ENCODE measurements at regions not wholly inside any gene's neighbourhood (a gene's known extent, or its start where the extent isn't known, plus 50 kb on each side); places are given as distances from the start of the nearest gene placed in this dataset.

GRCh38 chr5:61662670-61663069, 330.6 kb downstream of the ZSWIM6 start:
- H2BK5ac ChIP-seq (ENCODE audit: low read depth, low read length): no peak overlapping the region
- H3K9ac ChIP-seq (replicated peaks in 1 of 4; ENCODE audit: extremely low read depth in 1 of 4, low read depth in 3 of 4, low read length in 3 of 4): no peak overlapping the region
- H2BK20ac ChIP-seq (ENCODE audit: low read length): no peak overlapping the region
- H4K5ac ChIP-seq (ENCODE audit: insufficient read length, low read depth, low read length): no peak overlapping the region
- peaks cover 3 to 8% (median 5%) of the 10 kb centered on the region in 4 experiments for H3K4me1 ChIP-seq (replicated peaks in 1 of 4; ENCODE audit: control insufficient read depth in 3 of 4, insufficient read depth in 4 of 4, low read length in 3 of 4)
- no peak overlapping the region for H3K27ac ChIP-seq (ENCODE audit: low read depth, low read length)
- DNase-seq (ENCODE audit: low read depth in 1 of 2, low spot score in 2 of 2): no peak
- H3K14ac ChIP-seq (ENCODE audit: insufficient read length): no peak overlapping the region
- H3K18ac ChIP-seq (ENCODE audit: extremely low read depth, low read length): no peak overlapping the region
- H3K79me1 ChIP-seq (ENCODE audit: low read depth, low read length): no peaks in the 10 kb centered on the region
- H4K20me1 ChIP-seq (replicated peaks in 1 of 2; ENCODE audit: control insufficient read depth in 1 of 2, insufficient read depth in 2 of 2, low read length in 2 of 2): no peaks in the 10 kb centered on the region
- no peak overlapping the region for H2BK120ac ChIP-seq (replicated peaks; ENCODE audit: low read depth, low read length)
- no peak overlapping the region for H2BK12ac ChIP-seq (ENCODE audit: low read depth, low read length)
- no peak overlapping the region for H3K56ac ChIP-seq (replicated peaks; ENCODE audit: insufficient read length, low read depth, low read length)
- H3K23ac ChIP-seq (ENCODE audit: insufficient read length): no peak overlapping the region
- no peak overlapping the region for H4K91ac ChIP-seq (replicated peaks; ENCODE audit: insufficient read length, low read length)
- H4K8ac ChIP-seq (ENCODE audit: extremely low read depth, insufficient read depth, low read length): no peak overlapping the region
- no peaks in the 10 kb centered on the region; a peak in 1 of 4 replicates for H3K79me2 ChIP-seq (ENCODE audit: control insufficient read depth in 1 of 2, insufficient read depth in 2 of 2, low read length in 2 of 2)
- ChIA-PET POLR2A (ENCODE audit: partially characterized antibody) (no interaction called here), CTCF (ENCODE audit: partially characterized antibody) (interaction anchor here (0.9 to 2.2 kb wide), 3 partner anchors 13 to 106 kb away, joined by 4 to 7 read pairs (median 5); no protein-coding TSS in a partner anchor)
- no peak overlapping the region for H3K4me2 ChIP-seq (ENCODE audit: insufficient read depth in 1 of 2, low read depth in 2 of 2, low read length in 2 of 2)
- FAIRE-seq: no peak
- H3K4me3 ChIP-seq (ENCODE audit: extremely low read depth in 1 of 4, insufficient read depth in 2 of 4, low read depth in 3 of 4, low read length in 4 of 4): no peak overlapping the region
- 89% methylated on average over 5 of the region's 5 CpGs; no CpG with 5 or more reads in 1 of the 2 experiments for WGBS, 2 experiments (ENCODE audit: extremely low coverage in 1 of 2, insufficient coverage in 1 of 2, insufficient read length in 1 of 2, insufficient replicate concordance in 2 of 2, low coverage in 1 of 2, low lambda C conversion rate in 2 of 2, missing lambda C conversion rate in 1 of 2)
- no peak overlapping the region for H2AFZ ChIP-seq (ENCODE audit: low read length)
- H2BK15ac ChIP-seq (ENCODE audit: low read length): no peak overlapping the region
- H3K4ac ChIP-seq (replicated peaks; ENCODE audit: insufficient read length, low read depth, low read length): no peak overlapping the region
- H2AK5ac ChIP-seq (ENCODE audit: low read depth, low read length): no peak overlapping the region
- H3K36me3 ChIP-seq (ENCODE audit: control insufficient read depth in 2 of 4, insufficient read depth in 4 of 4, low read length in 3 of 4): no peaks in the 10 kb centered on the region
- H3K9me3 ChIP-seq (ENCODE audit: insufficient read depth in 2 of 2, low read depth in 1 of 2, low read length in 1 of 2): no peaks in the 10 kb centered on the region
- H3K23me2 ChIP-seq (ENCODE audit: low read depth, low read length): no peaks in the 10 kb centered on the region; the same call in 1 of the 2 replicates
- peaks cover 0 to 2% (median 0%) of the 10 kb centered on the region in 4 experiments; a peak in 1 of 7 replicates for H3K27me3 ChIP-seq (replicated peaks in 1 of 4; ENCODE audit: control insufficient read depth in 3 of 4, extremely low read depth in 1 of 4, insufficient read depth in 3 of 4, low read length in 3 of 4)
- TF ChIP-seq KDM5A (IDR thresholded peaks at IDR 0.05; ENCODE audit: low read length): no peak
- TF ChIP-seq TAF7 (optimal IDR thresholded peaks at IDR 0.05; ENCODE audit: borderline replicate concordance, low read depth, low read length): no peak
- TF ChIP-seq SP4 (IDR thresholded peaks at IDR 0.05; ENCODE audit: low read length): no peak
- TF ChIP-seq ATF2 (IDR thresholded peaks at IDR 0.05; ENCODE audit: low read length): no peak
- no peak for TF ChIP-seq PHF8 (conservative IDR thresholded peaks at IDR 0.05; ENCODE audit: low read depth, low read length)
- TF ChIP-seq SRF (IDR thresholded peaks at IDR 0.05; ENCODE audit: low read depth, low read length): no peak
- no peak for TF ChIP-seq KDM4A (IDR thresholded peaks at IDR 0.05; ENCODE audit: low read depth, low read length, severe bottlenecking)
- TF ChIP-seq TCF12 (IDR thresholded peaks at IDR 0.05; ENCODE audit: low read depth, low read length): no peak
- no peak for TF ChIP-seq KDM1A (IDR thresholded peaks at IDR 0.05; ENCODE audit: borderline replicate concordance, low read length)
- TF ChIP-seq BRCA1 (IDR thresholded peaks at IDR 0.05; ENCODE audit: low read depth, low read length): no peak
- TF ChIP-seq CHD1 (IDR thresholded peaks at IDR 0.05; ENCODE audit: low read depth, low read length): no peak
- no peak for TF ChIP-seq TEAD4 (IDR thresholded peaks at IDR 0.05; ENCODE audit: low read depth, low read length)
- TF ChIP-seq TBP (IDR thresholded peaks at IDR 0.05; ENCODE audit: low read depth, low read length): no peak
- TF ChIP-seq CEBPB (IDR thresholded peaks at IDR 0.05; ENCODE audit: low read depth, low read length): no peak
